OCI-LY1 (cell line): ENCODE measurements at regions not wholly inside any gene's neighbourhood (a gene's known extent, or its start where the extent isn't known, plus 50 kb on each side); places are given as distances from the start of the nearest gene placed in this dataset.

Experiments
- H2AFZ ChIP-seq: fragments of 200-600 bp; sonication (generic), shearing (Covaris generic); 2 replicates; pipeline ENCODE4 v1.6.0; 2014; ENCODE audit warnings: antibody characterized with exemption, mild to moderate bottlenecking, low read length
- H3F3A ChIP-seq: fragments of 200-600 bp; sonication (generic), shearing (Covaris generic); 2 replicates; pipeline ENCODE4 v1.6.0; 2014; ENCODE audit warnings: mild to moderate bottlenecking, antibody characterized with exemption, low read length, moderate library complexity; ENCODE audit not compliant: insufficient read depth
- H3K27ac ChIP-seq: fragments of 200-600 bp; sonication (generic); 2 replicates; pipeline ENCODE4 v1.5.1; 2014; ENCODE audit warnings: low read length, mixed run types, mild to moderate bottlenecking, low read depth; ENCODE audit not compliant: poor library complexity, severe bottlenecking
- H3K27me3 ChIP-seq: fragments of 200-600 bp; sonication (generic); 2 replicates; pipeline ENCODE4 v1.6.0; 2014; ENCODE audit warnings: antibody characterized with exemption, mild to moderate bottlenecking, low read length, moderate library complexity; ENCODE audit not compliant: insufficient read depth
- H3K36me3 ChIP-seq: fragments of 200-600 bp; sonication (generic); 2 replicates; pipeline ENCODE4 v1.6.1; 2014; ENCODE audit warnings: mild to moderate bottlenecking, antibody characterized with exemption, low read length, moderate library complexity, mixed read lengths; ENCODE audit not compliant: insufficient read depth
- H3K4me1 ChIP-seq: fragments of 200-600 bp; sonication (generic); 2 replicates; pipeline ENCODE4 v1.5.1; 2014; ENCODE audit warnings: mild to moderate bottlenecking, low read length, moderate library complexity; ENCODE audit not compliant: insufficient read depth, severe bottlenecking
- H3K4me2 ChIP-seq: fragments of 200-600 bp; sonication (generic), shearing (Covaris generic); 2 replicates; pipeline ENCODE4 v1.6.1; 2014; ENCODE audit warnings: low read length
- H3K4me3 ChIP-seq: fragments of 200-600 bp; sonication (generic); 2 replicates; pipeline ENCODE4 v1.5.1; 2014; ENCODE audit warnings: low read length, low read depth, mild to moderate bottlenecking, mixed read lengths; ENCODE audit not compliant: poor library complexity, severe bottlenecking
- H3K79me2 ChIP-seq: fragments of 200-600 bp; shearing (Covaris generic); 2 replicates; pipeline ENCODE4 v1.6.1; 2016; ENCODE audit warnings: mixed run types, low read length, mixed read lengths; ENCODE audit not compliant: insufficient read depth
- H3K9ac ChIP-seq: fragments of 200-600 bp; sonication (generic), shearing (Covaris generic); 2 replicates; pipeline ENCODE4 v1.6.1; 2014; ENCODE audit warnings: mild to moderate bottlenecking, low read length, mixed read lengths
- H3K9me2 ChIP-seq: fragments of 200-600 bp; sonication (generic), shearing (Covaris generic); 2 replicates; pipeline ENCODE4 v1.6.1; 2014; ENCODE audit warnings: low read depth, mild to moderate bottlenecking, low read length, mixed read lengths
- H3K9me3 ChIP-seq: fragments of 200-600 bp; shearing (Covaris generic); 2 replicates; pipeline ENCODE4 v1.6.1; 2014; ENCODE audit warnings: low read length, mixed read lengths
- H4K20me1 ChIP-seq: fragments of 200-600 bp; sonication (generic), shearing (Covaris generic); 2 replicates; pipeline ENCODE4 v1.6.0; 2016; ENCODE audit warnings: mild to moderate bottlenecking, low read length; ENCODE audit not compliant: insufficient read depth
- EZH2 ChIP-seq: fragments of 200-600 bp; sonication (generic), shearing (Covaris generic); IDR thresholded peaks from 2 replicates; pipeline ENCODE4 v1.8.0; 2017; ENCODE audit warnings: borderline replicate concordance, mixed run types, mild to moderate bottlenecking, antibody characterized with exemption, low read length, moderate library complexity, mixed read lengths
- TF ChIP-seq, protein P1 (sequence below): fragments of 200-600 bp; sonication (generic), shearing (Covaris generic); IDR thresholded peaks from 2 replicates; pipeline ENCODE4 v1.5.1; 2017; ENCODE audit warnings: mild to moderate bottlenecking, antibody characterized with exemption, low read length, moderate library complexity, mixed read lengths

DNA sequence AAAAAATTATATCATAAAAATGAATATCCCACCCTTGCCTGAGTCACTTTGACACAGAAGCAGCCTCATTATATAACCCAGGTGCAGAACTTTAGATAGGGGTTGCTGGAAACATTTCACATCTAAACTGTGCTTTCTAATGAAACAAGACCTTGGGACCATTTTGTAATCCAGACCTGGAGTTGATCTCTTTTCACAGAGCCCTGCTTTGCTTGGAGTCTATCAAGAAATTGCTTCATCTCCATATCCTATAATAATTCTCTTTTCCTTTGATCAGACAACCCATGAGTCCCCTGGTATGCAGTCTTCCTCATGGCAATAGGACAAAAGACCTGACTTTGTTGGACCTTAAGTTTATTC, 76.3 kb downstream of the HSD17B6 start:
- H2AFZ ChIP-seq = no peak overlapping the region

DNA sequence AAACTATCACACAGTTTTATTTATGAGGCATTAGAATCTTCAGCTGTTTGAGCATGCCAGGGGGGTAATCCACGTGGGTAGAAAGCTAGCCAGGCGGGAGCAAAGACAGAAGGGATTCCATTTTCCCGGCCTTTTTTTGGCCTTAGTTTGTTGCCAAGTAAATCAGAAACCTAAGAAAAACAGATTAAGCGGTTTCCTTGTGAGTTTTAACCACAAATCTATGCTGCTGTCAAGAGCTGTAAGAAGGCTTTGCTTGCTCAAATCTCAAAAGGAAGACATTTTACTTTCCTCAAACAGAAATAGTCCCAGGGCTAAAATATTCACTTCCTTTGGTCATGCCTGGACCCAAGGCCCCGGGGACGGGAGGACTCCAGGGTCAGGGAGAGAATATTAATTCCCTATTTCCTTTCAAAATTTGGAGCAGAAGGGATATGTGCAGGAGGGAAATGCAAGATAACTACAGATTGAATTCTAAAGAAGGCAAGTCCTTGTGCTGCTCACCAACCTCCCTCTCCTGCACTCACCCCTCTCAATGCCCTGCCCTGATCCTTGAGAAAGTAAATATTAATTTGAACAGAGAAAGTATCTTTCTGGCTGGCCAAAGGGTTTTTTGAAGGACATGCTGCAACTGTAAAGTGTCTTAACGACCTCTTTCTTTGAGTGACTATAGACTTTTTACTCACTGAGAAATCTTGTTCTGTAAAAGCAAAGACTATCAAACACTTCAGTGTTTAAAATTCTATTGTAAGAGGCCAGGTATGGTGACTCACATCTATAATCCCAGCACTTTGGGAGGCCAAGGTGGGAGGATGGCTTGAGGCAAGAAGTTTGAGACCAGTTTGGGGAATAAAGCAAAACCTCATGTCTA, 75.7 kb downstream of the HSD17B6 start:
- H3K79me2 ChIP-seq = no peaks in the 10 kb centered on the region
- H3K27me3 ChIP-seq = no peaks in the 10 kb centered on the region
- H3F3A ChIP-seq = no peaks in the 10 kb centered on the region
- H3K9me2 ChIP-seq = no peaks in the 10 kb centered on the region
- H3K4me1 ChIP-seq = peaks cover 9% of the 10 kb centered on the region
- H3K36me3 ChIP-seq = no peaks in the 10 kb centered on the region
- H4K20me1 ChIP-seq = no peaks in the 10 kb centered on the region
- no peak overlapping the region for H3K4me2 ChIP-seq
- H3K4me3 ChIP-seq = no peak overlapping the region
- H2AFZ ChIP-seq = no peak overlapping the region
- H3K27ac ChIP-seq = no peak overlapping the region
- H3K9ac ChIP-seq = no peak overlapping the region
- TF ChIP-seq, protein P1, sequence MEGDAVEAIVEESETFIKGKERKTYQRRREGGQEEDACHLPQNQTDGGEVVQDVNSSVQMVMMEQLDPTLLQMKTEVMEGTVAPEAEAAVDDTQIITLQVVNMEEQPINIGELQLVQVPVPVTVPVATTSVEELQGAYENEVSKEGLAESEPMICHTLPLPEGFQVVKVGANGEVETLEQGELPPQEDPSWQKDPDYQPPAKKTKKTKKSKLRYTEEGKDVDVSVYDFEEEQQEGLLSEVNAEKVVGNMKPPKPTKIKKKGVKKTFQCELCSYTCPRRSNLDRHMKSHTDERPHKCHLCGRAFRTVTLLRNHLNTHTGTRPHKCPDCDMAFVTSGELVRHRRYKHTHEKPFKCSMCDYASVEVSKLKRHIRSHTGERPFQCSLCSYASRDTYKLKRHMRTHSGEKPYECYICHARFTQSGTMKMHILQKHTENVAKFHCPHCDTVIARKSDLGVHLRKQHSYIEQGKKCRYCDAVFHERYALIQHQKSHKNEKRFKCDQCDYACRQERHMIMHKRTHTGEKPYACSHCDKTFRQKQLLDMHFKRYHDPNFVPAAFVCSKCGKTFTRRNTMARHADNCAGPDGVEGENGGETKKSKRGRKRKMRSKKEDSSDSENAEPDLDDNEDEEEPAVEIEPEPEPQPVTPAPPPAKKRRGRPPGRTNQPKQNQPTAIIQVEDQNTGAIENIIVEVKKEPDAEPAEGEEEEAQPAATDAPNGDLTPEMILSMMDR = no peak
- no peak for TF ChIP-seq EZH2
- H3K9me3 ChIP-seq = no peaks in the 10 kb centered on the region

More for the DNA sequence above, 76.3 kb downstream of the HSD17B6 start:
- Histone ChIP-seq H3K9me3 (no peaks in the 10 kb centered on the region), H4K20me1 (no peaks in the 10 kb centered on the region), H3K27me3 (no peaks in the 10 kb centered on the region), H3K36me3 (no peaks in the 10 kb centered on the region), H3F3A (no peaks in the 10 kb centered on the region), H3K79me2 (no peaks in the 10 kb centered on the region), H3K4me2 (no peak overlapping the region), H3K9me2 (no peaks in the 10 kb centered on the region), H3K9ac (no peak overlapping the region), H3K4me3 (no peak overlapping the region), H3K4me1 (peaks cover 9% of the 10 kb centered on the region), H3K27ac (no peak overlapping the region)
- no peak for TF ChIP-seq EZH2
- TF ChIP-seq, protein P1 = no peak
